Neural progenitor cell (in vitro differentiated cells): ENCODE measurements at regions not wholly inside any gene's neighbourhood (a gene's known extent, or its start where the extent isn't known, plus 50 kb on each side); places are given as distances from the start of the nearest gene placed in this dataset.

ENCODE experiments used
- DNase-seq: peaks from one replicate; pipeline ENCODE4 v3.0.0-alpha.2; 2016; ENCODE audit warnings: low spot score
- H2AFZ ChIP-seq: fragments of 200-600 bp; sonication (generic); replicated peaks from 2 replicates; pipeline ENCODE4 v1.6.1; 2016; ENCODE audit warnings: antibody characterized with exemption
- H3F3A ChIP-seq: fragments of 200-600 bp; sonication (generic); 2 replicates; pipeline ENCODE4 v1.6.1; 2016; ENCODE audit warnings: antibody characterized with exemption, low read depth
- H3K27ac ChIP-seq: fragments of 200-600 bp; sonication (generic); 2 replicates; pipeline ENCODE4 v1.5.1; 2016; ENCODE audit warnings: mild to moderate bottlenecking
- H3K27me3 ChIP-seq: fragments of 200-600 bp; sonication (generic); 2 replicates; pipeline ENCODE4 v1.6.1; 2016; ENCODE audit warnings: mild to moderate bottlenecking, moderate library complexity
- H3K36me3 ChIP-seq: fragments of 200-600 bp; sonication (generic); 2 replicates; pipeline ENCODE4 v1.5.1; 2016
- H3K4me1 ChIP-seq: fragments of 200-600 bp; sonication (generic); 2 replicates; pipeline ENCODE4 v1.6.1; 2016; ENCODE audit warnings: mixed run types
- H3K4me2 ChIP-seq: fragments of 200-600 bp; sonication (generic); 2 replicates; pipeline ENCODE4 v1.6.1; 2016
- H3K4me3 ChIP-seq: fragments of 200-600 bp; sonication (generic); 2 replicates; pipeline ENCODE4 v1.5.1; 2016
- H3K79me2 ChIP-seq: fragments of 200-600 bp; sonication (generic); 2 replicates; pipeline ENCODE4 v1.6.1; 2016; ENCODE audit warnings: low read depth
- H3K9ac ChIP-seq: fragments of 200-600 bp; sonication (generic); 2 replicates; pipeline ENCODE4 v1.6.1; 2016
- H3K9me3 ChIP-seq: fragments of 200-600 bp; sonication (generic); 2 replicates; pipeline ENCODE4 v1.5.1; 2016; ENCODE audit warnings: low read depth
- H4K20me1 ChIP-seq: fragments of 200-600 bp; sonication (generic); 2 replicates; pipeline ENCODE4 v1.6.1; 2016; ENCODE audit warnings: low read depth
- H3K27ac Mint-ChIP-seq: 3 replicates; pipeline ENCODE4 v1.8.0; 2021; ENCODE audit warnings: mixed read lengths
- H3K27me3 Mint-ChIP-seq: 2 replicates; pipeline ENCODE4 v1.8.0; 2022; ENCODE audit warnings: low read depth, mild to moderate bottlenecking, inconsistent platforms, moderate library complexity, mixed read lengths; ENCODE audit not compliant: insufficient read depth
- H3K36me3 Mint-ChIP-seq: 3 replicates; pipeline ENCODE4 v1.8.0; 2021; ENCODE audit warnings: mixed read lengths
- H3K4me1 Mint-ChIP-seq: 3 replicates; pipeline ENCODE4 v1.8.0; 2021; ENCODE audit warnings: mixed read lengths
- H3K4me3 Mint-ChIP-seq: 3 replicates; pipeline ENCODE4 v1.8.0; 2021; ENCODE audit warnings: mild to moderate bottlenecking, moderate library complexity, mixed read lengths
- H3K9me3 Mint-ChIP-seq: 3 replicates; pipeline ENCODE4 v1.8.0; 2020; ENCODE audit warnings: mixed read lengths
- CTCF ChIP-seq: fragments of 200-600 bp; sonication (generic); IDR thresholded peaks from 2 replicates; pipeline ENCODE4 v1.5.1; 2017; ENCODE audit warnings: antibody characterized with exemption, mild to moderate bottlenecking
- EZH2 ChIP-seq: fragments of 200-600 bp; sonication (generic); IDR thresholded peaks from 2 replicates; pipeline ENCODE4 v1.6.1; 2017; ENCODE audit warnings: antibody characterized with exemption, mild to moderate bottlenecking, moderate library complexity
- EZH2phosphoT487 ChIP-seq: fragments of 200-600 bp; sonication (generic); IDR thresholded peaks from 2 replicates; pipeline ENCODE4 v1.6.1; 2017; ENCODE audit warnings: antibody characterized with exemption

GRCh38 chr2:136232456-136233172 is 114.7 kb upstream of the CXCR4 start:
- no peak for TF ChIP-seq EZH2phosphoT487
- TF ChIP-seq EZH2: no peak
- TF ChIP-seq CTCF: no peak
- Histone ChIP-seq H3F3A (peaks cover 13% of the 10 kb centered on the region), H4K20me1 (no peaks in the 10 kb centered on the region), H2AFZ (no peak overlapping the region), H3K27me3 (no peaks in the 10 kb centered on the region), H3K4me3 (no peak overlapping the region), H3K9me3 (no peaks in the 10 kb centered on the region), H3K27ac (peak overlapping the region; percentile 81), H3K36me3 (no peaks in the 10 kb centered on the region), H3K4me1 (peaks cover 36% of the 10 kb centered on the region), H3K79me2 (no peaks in the 10 kb centered on the region), H3K4me2 (peak overlapping the region; percentile 66), H3K9ac (no peak overlapping the region)
- peak; percentile 75 for DNase-seq
- Mint-ChIP-seq H3K9me3 (peaks cover 7% of the 10 kb centered on the region), H3K4me1 (peaks cover 45% of the 10 kb centered on the region), H3K27me3 (peaks cover 5% of the 10 kb centered on the region), H3K27ac (no peak overlapping the region), H3K4me3 (peak overlapping the region; percentile 28), H3K36me3 (no peaks in the 10 kb centered on the region)

GRCh38 chr2:136230464-136230863 is 112.5 kb upstream of the CXCR4 start:
- Histone ChIP-seq H3F3A (peaks cover 13% of the 10 kb centered on the region), H3K4me2 (peak overlapping the region; percentile 4), H3K36me3 (no peaks in the 10 kb centered on the region), H4K20me1 (no peaks in the 10 kb centered on the region), H3K27me3 (no peaks in the 10 kb centered on the region), H2AFZ (no peak overlapping the region), H3K27ac (no peak overlapping the region), H3K9me3 (no peaks in the 10 kb centered on the region), H3K4me3 (no peak overlapping the region), H3K9ac (no peak overlapping the region), H3K79me2 (no peaks in the 10 kb centered on the region), H3K4me1 (peaks cover 47% of the 10 kb centered on the region)
- Mint-ChIP-seq H3K9me3 (peaks cover 7% of the 10 kb centered on the region), H3K4me1 (peaks cover 56% of the 10 kb centered on the region), H3K27ac (peak overlapping the region; percentile 76), H3K27me3 (peaks cover 7% of the 10 kb centered on the region), H3K4me3 (no peak overlapping the region), H3K36me3 (no peaks in the 10 kb centered on the region)
- no peak for TF ChIP-seq CTCF
- DNase-seq: peak; percentile 44

GRCh38 chr2:136226903-136227302 is 109.0 kb upstream of the CXCR4 start:
- Mint-ChIP-seq H3K27ac (no peak overlapping the region), H3K9me3 (peaks cover 7% of the 10 kb centered on the region), H3K36me3 (no peaks in the 10 kb centered on the region), H3K4me1 (peaks cover 49% of the 10 kb centered on the region), H3K27me3 (peaks cover 5% of the 10 kb centered on the region), H3K4me3 (no peak overlapping the region)
- no peaks in the 10 kb centered on the region for H3K36me3 ChIP-seq
- no peaks in the 10 kb centered on the region for H3K27me3 ChIP-seq
- peaks cover 41% of the 10 kb centered on the region for H3K4me1 ChIP-seq
- H3K9ac ChIP-seq: no peak overlapping the region
- no peak overlapping the region for H2AFZ ChIP-seq
- no peak overlapping the region for H3K27ac ChIP-seq
- peaks cover 18% of the 10 kb centered on the region for H3F3A ChIP-seq
- H3K4me3 ChIP-seq: no peak overlapping the region
- no peaks in the 10 kb centered on the region for H4K20me1 ChIP-seq
- no peaks in the 10 kb centered on the region for H3K9me3 ChIP-seq
- no peak for TF ChIP-seq EZH2phosphoT487
- TF ChIP-seq CTCF: no peak
- no peak for TF ChIP-seq EZH2
- no peak for DNase-seq
- H3K4me2 ChIP-seq: no peak overlapping the region
- no peaks in the 10 kb centered on the region for H3K79me2 ChIP-seq
